Ramos (cell line): ENCODE measurements at regions not wholly inside any gene's neighbourhood (a gene's known extent, or its start where the extent isn't known, plus 50 kb on each side); places are given as distances from the start of the nearest gene placed in this dataset.

Experiments used
- in situ Hi-C: fragments of 300-500 bp; cut with MboI; formaldehyde crosslinking; loops from one replicate; pipeline ENCODE4 v1.14.3; 2022; ENCODE audit warnings: low sequenced_read_pairs; ENCODE audit not compliant: unreplicated experiment

GRCh38 chr18:43855376-43855775 is 578.1 kb upstream of the SYT4 start:
- in situ Hi-C loops: loop anchor here (25.0 kb wide), 1 partner anchor 107 kb away; no protein-coding TSS in a partner anchor

- in situ Hi-C loops: loop anchor here (25.0 kb wide), 1 partner anchor 99 kb away; no protein-coding TSS in a partner anchor
These were observed 585.9 kb upstream of the SYT4 start for GRCh38 chr18:43863180-43863579.

- in situ Hi-C loops: loop anchor here (25.0 kb wide), 1 partner anchor 96 kb away; no protein-coding TSS in a partner anchor
These were observed 589.4 kb upstream of the SYT4 start for GRCh38 chr18:43866696-43867095.

GRCh38 chr18:43868497-43868995 is 591.3 kb upstream of the SYT4 start:
- in situ Hi-C loops: loop anchor here (25.0 kb wide), 1 partner anchor 94 kb away; no protein-coding TSS in a partner anchor

- in situ Hi-C loops: loop anchor here (25.0 kb wide), 1 partner anchor 93 kb away; no protein-coding TSS in a partner anchor
These were observed 592.2 kb upstream of the SYT4 start for GRCh38 chr18:43869451-43870008.

- in situ Hi-C loops: loop anchor here (25.0 kb wide), 1 partner anchor 92 kb away; no protein-coding TSS in a partner anchor
These were observed 593.3 kb upstream of the SYT4 start for GRCh38 chr18:43870626-43871025.

- in situ Hi-C loops: no loop called here
These were observed 598.2 kb upstream of the SYT4 start for GRCh38 chr18:43875511-43875910.

GRCh38 chr18:43876286-43876685 is 599.0 kb upstream of the SYT4 start:
- in situ Hi-C loops: no loop called here

- in situ Hi-C loops: no loop called here
These were observed 599.5 kb upstream of the SYT4 start for GRCh38 chr18:43876748-43877147.

- in situ Hi-C loops: no loop called here
These were observed 600.5 kb upstream of the SYT4 start for GRCh38 chr18:43877616-43878321.

GRCh38 chr18:43879415-43879814 is 602.1 kb upstream of the SYT4 start:
- in situ Hi-C loops: no loop called here

- in situ Hi-C loops: no loop called here
These were observed 605.2 kb upstream of the SYT4 start for GRCh38 chr18:43882358-43883055.

- in situ Hi-C loops: no loop called here
These were observed 606.6 kb upstream of the SYT4 start for GRCh38 chr18:43883886-43884285.

- in situ Hi-C loops: no loop called here
These were observed 609.1 kb upstream of the SYT4 start for GRCh38 chr18:43886341-43886740.

GRCh38 chr18:43887491-43887890 is 610.2 kb upstream of the SYT4 start:
- in situ Hi-C loops: no loop called here

- in situ Hi-C loops: no loop called here
These were observed 611.3 kb upstream of the SYT4 start for GRCh38 chr18:43888598-43888997.

GRCh38 chr18:43893001-43893637 is 615.8 kb upstream of the SYT4 start:
- in situ Hi-C loops: no loop called here

GRCh38 chr18:43904209-43904837 is 627.0 kb upstream of the SYT4 start:
- in situ Hi-C loops: no loop called here

- in situ Hi-C loops: no loop called here
These were observed 636.7 kb upstream of the SYT4 start for GRCh38 chr18:43914018-43914417.

- in situ Hi-C loops: no loop called here
These were observed 639.7 kb upstream of the SYT4 start for GRCh38 chr18:43916984-43917383.
